Loucy (cell line): ENCODE measurements at regions not wholly inside any gene's neighbourhood (a gene's known extent, or its start where the extent isn't known, plus 50 kb on each side); places are given as distances from the start of the nearest gene placed in this dataset.

ENCODE experiments used
- H2AFZ ChIP-seq: fragments of 200-600 bp; sonication (generic); 2 replicates; pipeline ENCODE4 v1.6.0; 2016; ENCODE audit warnings: antibody characterized with exemption, mild to moderate bottlenecking, low read length, moderate library complexity
- H3F3A ChIP-seq: fragments of 200-600 bp; 2 replicates; pipeline ENCODE4 v1.6.0; 2016; ENCODE audit warnings: antibody characterized with exemption, low read depth, mild to moderate bottlenecking
- H3K27me3 ChIP-seq: fragments of 200-600 bp; sonication (generic); 2 replicates; pipeline ENCODE4 v1.6.1; 2014; ENCODE audit warnings: low read length, mild to moderate bottlenecking; ENCODE audit not compliant: insufficient read depth, poor library complexity, severe bottlenecking
- H3K36me3 ChIP-seq: fragments of 200-600 bp; sonication (generic); 2 replicates; pipeline ENCODE4 v1.6.1; 2016; ENCODE audit warnings: low read length; ENCODE audit not compliant: insufficient read depth
- H3K4me1 ChIP-seq: fragments of 200-600 bp; sonication (generic); 2 replicates; pipeline ENCODE4 v1.5.1; 2014; ENCODE audit warnings: low read length, mild to moderate bottlenecking; ENCODE audit not compliant: insufficient read depth, poor library complexity, severe bottlenecking
- H3K4me2 ChIP-seq: fragments of 200-600 bp; sonication (generic); 2 replicates; pipeline ENCODE4 v1.6.0; 2014; ENCODE audit warnings: antibody characterized with exemption, low read length, low read depth, mild to moderate bottlenecking; ENCODE audit not compliant: poor library complexity, severe bottlenecking
- H3K4me3 ChIP-seq: fragments of 200-600 bp; sonication (generic); 2 replicates; pipeline ENCODE4 v1.5.1; 2014; ENCODE audit warnings: low read length, mild to moderate bottlenecking, mixed read lengths; ENCODE audit not compliant: poor library complexity, severe bottlenecking
- H3K79me2 ChIP-seq: fragments of 200-600 bp; sonication (generic); 2 replicates; pipeline ENCODE4 v1.6.1; 2014; ENCODE audit warnings: low read length; ENCODE audit not compliant: insufficient read depth
- H3K9ac ChIP-seq: fragments of 200-600 bp; sonication (generic); 2 replicates; pipeline ENCODE4 v1.6.0; 2014; ENCODE audit warnings: mild to moderate bottlenecking, low read depth, low read length, moderate library complexity; ENCODE audit not compliant: poor library complexity, severe bottlenecking
- H3K9me2 ChIP-seq: fragments of 200-600 bp; sonication (generic); replicated peaks from 2 replicates; pipeline ENCODE4 v1.6.1; 2016; ENCODE audit warnings: low read depth, low read length, mixed read lengths
- H3K9me3 ChIP-seq: fragments of 200-600 bp; sonication (generic); 2 replicates; pipeline ENCODE4 v1.6.1; 2014; ENCODE audit warnings: mild to moderate bottlenecking, antibody characterized with exemption, low read length, low read depth; ENCODE audit not compliant: insufficient read depth
- H4K20me1 ChIP-seq: fragments of 200-600 bp; sonication (generic); 2 replicates; pipeline ENCODE4 v1.6.0; 2014; ENCODE audit warnings: antibody characterized with exemption, low read length, mild to moderate bottlenecking; ENCODE audit not compliant: insufficient read depth, poor library complexity, severe bottlenecking
- EZH2phosphoT487 ChIP-seq: fragments of 200-600 bp; IDR thresholded peaks from 2 replicates; pipeline ENCODE4 v1.6.1; 2018; ENCODE audit warnings: antibody characterized with exemption, mild to moderate bottlenecking, moderate library complexity, borderline replicate concordance
- TF ChIP-seq, protein P1 (sequence below): fragments of 200-600 bp; sonication (generic); conservative IDR thresholded peaks from 2 replicates; pipeline ENCODE4 v1.5.1; 2014; ENCODE audit warnings: mild to moderate bottlenecking, antibody characterized with exemption, low read length

DNA sequence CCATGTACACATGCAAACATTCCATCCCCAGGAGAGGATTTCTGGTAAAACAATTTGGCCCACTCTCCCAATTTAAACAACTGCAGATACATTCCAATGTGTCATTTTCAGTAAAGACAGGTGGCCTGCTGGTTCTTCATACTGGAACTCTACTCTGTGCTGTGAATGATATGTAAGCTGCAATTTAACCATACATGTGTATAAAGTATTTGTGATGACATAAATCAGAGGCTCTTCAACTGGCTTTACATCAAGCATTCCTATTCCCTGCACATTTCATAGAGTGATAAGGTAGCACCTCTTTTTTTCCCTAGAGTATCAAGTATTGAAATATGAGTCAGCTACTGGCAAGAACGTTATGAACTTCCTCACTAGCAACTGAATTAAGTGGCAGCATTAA, 649.5 kb upstream of the ADGRL2 start:
- Histone ChIP-seq H3K9ac (no peak overlapping the region), H3K27me3 (no peaks in the 10 kb centered on the region), H3F3A (no peaks in the 10 kb centered on the region), H3K79me2 (no peaks in the 10 kb centered on the region), H3K4me2 (no peak overlapping the region), H4K20me1 (no peaks in the 10 kb centered on the region), H3K4me1 (no peaks in the 10 kb centered on the region), H3K4me3 (no peak overlapping the region), H3K9me3 (no peaks in the 10 kb centered on the region), H3K9me2 (no peaks in the 10 kb centered on the region), H2AFZ (no peak overlapping the region), H3K36me3 (no peaks in the 10 kb centered on the region)
- TF ChIP-seq, protein P1, sequence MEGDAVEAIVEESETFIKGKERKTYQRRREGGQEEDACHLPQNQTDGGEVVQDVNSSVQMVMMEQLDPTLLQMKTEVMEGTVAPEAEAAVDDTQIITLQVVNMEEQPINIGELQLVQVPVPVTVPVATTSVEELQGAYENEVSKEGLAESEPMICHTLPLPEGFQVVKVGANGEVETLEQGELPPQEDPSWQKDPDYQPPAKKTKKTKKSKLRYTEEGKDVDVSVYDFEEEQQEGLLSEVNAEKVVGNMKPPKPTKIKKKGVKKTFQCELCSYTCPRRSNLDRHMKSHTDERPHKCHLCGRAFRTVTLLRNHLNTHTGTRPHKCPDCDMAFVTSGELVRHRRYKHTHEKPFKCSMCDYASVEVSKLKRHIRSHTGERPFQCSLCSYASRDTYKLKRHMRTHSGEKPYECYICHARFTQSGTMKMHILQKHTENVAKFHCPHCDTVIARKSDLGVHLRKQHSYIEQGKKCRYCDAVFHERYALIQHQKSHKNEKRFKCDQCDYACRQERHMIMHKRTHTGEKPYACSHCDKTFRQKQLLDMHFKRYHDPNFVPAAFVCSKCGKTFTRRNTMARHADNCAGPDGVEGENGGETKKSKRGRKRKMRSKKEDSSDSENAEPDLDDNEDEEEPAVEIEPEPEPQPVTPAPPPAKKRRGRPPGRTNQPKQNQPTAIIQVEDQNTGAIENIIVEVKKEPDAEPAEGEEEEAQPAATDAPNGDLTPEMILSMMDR = no peak
- no peak for TF ChIP-seq EZH2phosphoT487

DNA sequence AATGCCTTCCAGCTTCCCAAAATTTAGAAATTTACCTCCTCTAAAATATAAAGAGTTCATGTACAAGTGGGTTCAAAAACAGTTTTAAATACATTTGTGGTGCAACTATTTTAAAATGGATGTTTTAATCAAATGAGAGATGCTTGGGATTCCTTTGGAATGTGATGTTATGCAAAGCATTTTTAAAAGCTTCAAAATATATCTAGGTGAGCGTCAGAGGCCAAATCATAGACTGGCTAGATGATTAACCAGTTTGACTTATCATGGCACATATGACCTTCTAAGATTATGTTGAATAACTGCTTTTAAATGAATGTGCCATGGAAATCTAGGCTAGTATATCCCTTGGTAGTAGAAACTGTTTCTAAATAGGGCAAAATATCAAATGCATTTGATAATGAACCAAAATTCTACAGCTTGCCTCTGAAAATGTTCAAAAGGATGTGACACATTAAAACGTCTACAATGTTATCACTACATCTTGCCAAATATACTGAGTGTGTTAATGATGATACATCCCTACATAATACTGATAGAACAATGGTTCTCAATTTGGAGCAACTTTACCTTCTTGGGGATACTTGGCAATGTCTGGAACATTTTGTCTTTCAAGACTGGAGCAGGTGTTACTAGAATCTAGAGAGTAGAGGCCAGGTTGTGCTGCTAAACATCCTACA, 650.9 kb upstream of the ADGRL2 start:
- H3K9me2 ChIP-seq = no peaks in the 10 kb centered on the region
- H2AFZ ChIP-seq = no peak overlapping the region
- no peaks in the 10 kb centered on the region for H3K79me2 ChIP-seq
- H3K36me3 ChIP-seq = no peaks in the 10 kb centered on the region
- no peaks in the 10 kb centered on the region for H3K9me3 ChIP-seq
- no peak overlapping the region for H3K4me3 ChIP-seq
- H3K4me1 ChIP-seq = no peaks in the 10 kb centered on the region
- TF ChIP-seq, protein P1 = no peak
- TF ChIP-seq EZH2phosphoT487 = no peak
- no peaks in the 10 kb centered on the region for H3F3A ChIP-seq
- H3K27me3 ChIP-seq = no peaks in the 10 kb centered on the region
- no peak overlapping the region for H3K9ac ChIP-seq
- no peak overlapping the region for H3K4me2 ChIP-seq
- no peaks in the 10 kb centered on the region for H4K20me1 ChIP-seq

DNA sequence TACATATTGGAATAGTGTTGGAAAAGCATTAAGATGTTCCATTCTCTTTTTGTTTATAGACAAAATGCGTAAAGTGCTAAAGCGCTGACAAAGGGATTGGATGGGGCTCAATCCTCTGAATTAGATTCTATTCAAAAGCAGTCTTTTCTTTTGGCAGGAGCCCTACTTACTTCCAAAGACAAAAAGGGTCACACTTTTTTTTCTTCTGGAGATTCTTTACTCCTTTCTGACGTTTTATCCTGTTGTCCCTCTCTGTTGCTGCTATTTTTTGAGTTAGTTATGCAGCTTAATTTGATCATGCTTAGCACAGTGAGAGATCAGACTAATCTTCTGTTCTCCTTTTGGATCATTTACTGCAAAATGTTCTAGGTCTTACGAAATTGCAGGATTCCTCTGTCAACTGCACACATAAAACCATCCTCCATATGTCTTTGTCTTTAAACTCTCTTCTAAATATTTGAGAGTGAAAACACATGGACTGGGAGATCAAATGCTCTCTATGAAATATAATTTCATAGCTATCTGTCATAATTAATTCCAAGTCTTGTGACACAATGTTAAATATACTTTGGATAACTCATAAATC, 656.4 kb upstream of the ADGRL2 start:
- TF ChIP-seq, protein P1 = no peak
- Histone ChIP-seq H3K36me3 (no peaks in the 10 kb centered on the region), H3K9me3 (no peaks in the 10 kb centered on the region), H3K4me1 (no peaks in the 10 kb centered on the region), H3K27me3 (no peaks in the 10 kb centered on the region), H3K4me2 (no peak overlapping the region), H3K9me2 (no peaks in the 10 kb centered on the region), H3F3A (no peaks in the 10 kb centered on the region), H4K20me1 (no peaks in the 10 kb centered on the region), H3K79me2 (no peaks in the 10 kb centered on the region), H2AFZ (no peak overlapping the region), H3K4me3 (no peak overlapping the region), H3K9ac (no peak overlapping the region)
